WTC11 (cell line): ENCODE measurements at regions not wholly inside any gene's neighbourhood (a gene's known extent, or its start where the extent isn't known, plus 50 kb on each side); places are given as distances from the start of the nearest gene placed in this dataset.

Experiments used
- ATAC-seq: fragments of 200-7000 bp; cut with Tn5 transposase; 2 replicates; pipeline ENCODE4 v1.10.0; 2021; ENCODE audit warnings: mild to moderate bottlenecking, moderate library complexity
- CTCF ChIA-PET: fragments of 300-600 bp; sonication (Branson Sonifier 250); formaldehyde crosslinking; loops from one replicate; lab custom pipeline; 2021; ENCODE audit warnings: antibody characterized with exemption; lab: Charles Lee
- POLR2A ChIA-PET: fragments of 350-600 bp; sonication (Branson Sonifier 250); formaldehyde crosslinking; loops from one replicate; lab custom pipeline; 2021; ENCODE audit warnings: antibody characterized with exemption; lab: Charles Lee
- DNase-seq: peaks from one replicate; pipeline ENCODE4 v3.0.0; 2021; ENCODE audit warnings: low spot score
- H3K27ac Mint-ChIP-seq: 2 replicates; pipeline ENCODE4 v1.8.0; 2021; ENCODE audit warnings: mixed read lengths
- H3K27me3 Mint-ChIP-seq: 2 replicates; pipeline ENCODE4 v1.8.0; 2021; ENCODE audit warnings: low read depth, mild to moderate bottlenecking, moderate library complexity, mixed read lengths
- H3K36me3 Mint-ChIP-seq: 2 replicates; pipeline ENCODE4 v1.8.0; 2021; ENCODE audit warnings: mixed read lengths
- H3K4me1 Mint-ChIP-seq: 2 replicates; pipeline ENCODE4 v1.8.0; 2022; ENCODE audit warnings: mixed read lengths
- H3K4me3 Mint-ChIP-seq: 2 replicates; pipeline ENCODE4 v1.8.0; 2021; ENCODE audit warnings: mild to moderate bottlenecking, moderate library complexity, mixed read lengths
- H3K9me3 Mint-ChIP-seq: 2 replicates; pipeline ENCODE4 v1.8.0; 2021; ENCODE audit warnings: mixed read lengths
- ATF1 ChIP-seq: sonication (generic); formaldehyde crosslinking; IDR thresholded peaks from 2 replicates; pipeline ENCODE4 v1.8.1; 2023; ENCODE audit warnings: mild to moderate bottlenecking, moderate library complexity, missing genetic modification reagents
- ATF2 ChIP-seq: sonication (generic); formaldehyde crosslinking; IDR thresholded peaks from 2 replicates; pipeline ENCODE4 v1.8.1; 2022; ENCODE audit warnings: low read depth, missing genetic modification reagents, borderline replicate concordance
- ATF3 ChIP-seq: sonication (generic); formaldehyde crosslinking; conservative IDR thresholded peaks from 2 replicates; pipeline ENCODE4 v1.8.1; 2022; ENCODE audit warnings: mild to moderate bottlenecking, missing genetic modification reagents
- ELF4 ChIP-seq: sonication (generic); formaldehyde crosslinking; IDR thresholded peaks from 2 replicates; pipeline ENCODE4 v1.8.1; 2022; ENCODE audit warnings: low read depth, mild to moderate bottlenecking, moderate library complexity, missing genetic modification reagents
- FOXJ3 ChIP-seq: sonication (generic); formaldehyde crosslinking; IDR thresholded peaks from 2 replicates; pipeline ENCODE4 v1.9.0; 2021; ENCODE audit warnings: missing genetic modification reagents, mild to moderate bottlenecking, borderline replicate concordance
- GTF2I ChIP-seq: fragments of 250-450 bp; sonication (Bioruptor Pico); conservative IDR thresholded peaks from 2 replicates; pipeline ENCODE4 v1.4.0; 2021; ENCODE audit warnings: mild to moderate bottlenecking
- HMGXB4 ChIP-seq: sonication (generic); formaldehyde crosslinking; IDR thresholded peaks from 2 replicates; pipeline ENCODE4 v1.8.1; 2023; ENCODE audit warnings: mild to moderate bottlenecking, moderate library complexity, missing genetic modification reagents
- JAZF1 ChIP-seq: fragments of 250-450 bp; sonication (Bioruptor Pico); IDR thresholded peaks from 2 replicates; pipeline ENCODE4 v1.9.0; 2021; ENCODE audit warnings: moderate library complexity, mild to moderate bottlenecking, inconsistent platforms
- KAT7 ChIP-seq: sonication (generic); formaldehyde crosslinking; IDR thresholded peaks from 2 replicates; pipeline ENCODE4 v1.8.1; 2023; ENCODE audit warnings: missing genetic modification reagents, mild to moderate bottlenecking, borderline replicate concordance
- MAX ChIP-seq: sonication (generic); formaldehyde crosslinking; IDR thresholded peaks from 2 replicates; pipeline ENCODE4 v1.8.0; 2022; ENCODE audit warnings: mild to moderate bottlenecking, missing genetic modification reagents
- MYBL2 ChIP-seq: sonication (generic); formaldehyde crosslinking; IDR thresholded peaks from 2 replicates; pipeline ENCODE4 v1.8.1; 2023; ENCODE audit warnings: mild to moderate bottlenecking, moderate library complexity, missing genetic modification reagents
- NFATC4 ChIP-seq: fragments of 250-450 bp; sonication (Bioruptor Pico); IDR thresholded peaks from 2 replicates; pipeline ENCODE4 v1.9.0; 2021; ENCODE audit warnings: mild to moderate bottlenecking
- NR3C1 ChIP-seq: sonication (generic); formaldehyde crosslinking; conservative IDR thresholded peaks from 2 replicates; pipeline ENCODE4 v1.8.1; 2023; ENCODE audit warnings: low read depth, mild to moderate bottlenecking, missing genetic modification reagents
- PRRX2 ChIP-seq: fragments of 250-450 bp; sonication (Bioruptor Pico); IDR thresholded peaks from 2 replicates; pipeline ENCODE4 v1.8.0; 2021; ENCODE audit warnings: mild to moderate bottlenecking
- SMAD4 ChIP-seq: sonication (generic); formaldehyde crosslinking; IDR thresholded peaks from 2 replicates; pipeline ENCODE4 v1.8.0; 2022; ENCODE audit warnings: mild to moderate bottlenecking, missing genetic modification reagents
- TCF7 ChIP-seq: sonication (generic); formaldehyde crosslinking; IDR thresholded peaks from 2 replicates; pipeline ENCODE4 v1.8.0; 2022; ENCODE audit warnings: mild to moderate bottlenecking, low read depth, missing genetic modification reagents, moderate library complexity
- USF1 ChIP-seq: sonication (generic); formaldehyde crosslinking; IDR thresholded peaks from 2 replicates; pipeline ENCODE4 v1.8.0; 2022; ENCODE audit warnings: mild to moderate bottlenecking, missing genetic modification reagents
- ZBTB43 ChIP-seq: sonication (generic); formaldehyde crosslinking; IDR thresholded peaks from 2 replicates; pipeline ENCODE4 v1.8.1; 2023; ENCODE audit warnings: mild to moderate bottlenecking, missing genetic modification reagents
- ZNF232 ChIP-seq: sonication (generic); formaldehyde crosslinking; IDR thresholded peaks from 2 replicates; pipeline ENCODE4 v1.8.0; 2022; ENCODE audit warnings: mild to moderate bottlenecking, missing genetic modification reagents
- ZNF281 ChIP-seq: sonication (generic); formaldehyde crosslinking; IDR thresholded peaks from 2 replicates; pipeline ENCODE4 v1.8.0; 2023; ENCODE audit warnings: mild to moderate bottlenecking, missing genetic modification reagents

- POLR2A ChIA-PET: no interaction called here
- no peak for DNase-seq
- H3K4me3 Mint-ChIP-seq: no peak overlapping the region
- no peak overlapping the region for H3K27ac Mint-ChIP-seq
- no peaks in the 10 kb centered on the region for H3K36me3 Mint-ChIP-seq
- no peak for ATAC-seq
- peaks cover 62% of the 10 kb centered on the region for H3K4me1 Mint-ChIP-seq
- CTCF ChIA-PET: no interaction called here
- TF ChIP-seq TCF7 (CRISPR knock-in tag) (no peak), JAZF1 (CRISPR knock-in tag) (no peak), ATF2 (CRISPR knock-in tag) (no peak), PRRX2 (CRISPR knock-in tag) (no peak), NFATC4 (CRISPR knock-in tag) (no peak), ELF4 (CRISPR knock-in tag) (no peak), ATF3 (CRISPR knock-in tag) (no peak), KAT7 (CRISPR knock-in tag) (no peak), ZNF281 (CRISPR knock-in tag) (no peak), NR3C1 (CRISPR knock-in tag) (no peak), HMGXB4 (CRISPR knock-in tag) (no peak)
- H3K27me3 Mint-ChIP-seq: no peaks in the 10 kb centered on the region
- H3K9me3 Mint-ChIP-seq: 0 out of 2 replicates have a peak, but pooled peaks cover 3% of the 10 kb centered on the region
These were observed 166.9 kb upstream of the KLF7 start for GRCh38 chr2:207332480-207333212.

GRCh38 chr2:207333599-207334300 lies 168.0 kb upstream of the KLF7 start:
- CTCF ChIA-PET: interaction anchor here (1.0 kb wide), 1 partner anchor 140 kb away, joined by 5 read pairs; no protein-coding TSS in a partner anchor
- Mint-ChIP-seq H3K27ac (peak overlapping the region; percentile 100), H3K27me3 (no peaks in the 10 kb centered on the region), H3K4me1 (peaks cover 68% of the 10 kb centered on the region), H3K4me3 (peak overlapping the region; percentile 61)
- ATAC-seq: no peak
- no peak for DNase-seq
- TF ChIP-seq ZBTB43 (CRISPR knock-in tag) (no peak), USF1 (CRISPR knock-in tag) (no peak), MAX (no peak), MYBL2 (CRISPR knock-in tag) (no peak), GTF2I (CRISPR knock-in tag) (no peak), ZNF281 (CRISPR knock-in tag) (no peak), FOXJ3 (CRISPR knock-in tag) (no peak), ATF1 (no peak), ZNF232 (CRISPR knock-in tag) (no peak), SMAD4 (CRISPR knock-in tag) (no peak)
- TF ChIP-seq, all 79 proteins: peak for 0
- POLR2A ChIA-PET: interaction anchor here (0.8 to 1.9 kb wide), 2 partner anchors 108 to 167 kb away, joined by 3 to 12 read pairs; partner anchors contain the start of gene KLF7
- 0 out of 2 replicates have a peak, but pooled peaks cover 3% of the 10 kb centered on the region for H3K9me3 Mint-ChIP-seq
- H3K36me3 Mint-ChIP-seq: no peaks in the 10 kb centered on the region
